ENCODE measurements at regions not wholly inside any gene's neighbourhood (a gene's known extent, or its start where the extent isn't known, plus 50 kb on each side); places are given as distances from the start of the nearest gene placed in this dataset.

DNA sequence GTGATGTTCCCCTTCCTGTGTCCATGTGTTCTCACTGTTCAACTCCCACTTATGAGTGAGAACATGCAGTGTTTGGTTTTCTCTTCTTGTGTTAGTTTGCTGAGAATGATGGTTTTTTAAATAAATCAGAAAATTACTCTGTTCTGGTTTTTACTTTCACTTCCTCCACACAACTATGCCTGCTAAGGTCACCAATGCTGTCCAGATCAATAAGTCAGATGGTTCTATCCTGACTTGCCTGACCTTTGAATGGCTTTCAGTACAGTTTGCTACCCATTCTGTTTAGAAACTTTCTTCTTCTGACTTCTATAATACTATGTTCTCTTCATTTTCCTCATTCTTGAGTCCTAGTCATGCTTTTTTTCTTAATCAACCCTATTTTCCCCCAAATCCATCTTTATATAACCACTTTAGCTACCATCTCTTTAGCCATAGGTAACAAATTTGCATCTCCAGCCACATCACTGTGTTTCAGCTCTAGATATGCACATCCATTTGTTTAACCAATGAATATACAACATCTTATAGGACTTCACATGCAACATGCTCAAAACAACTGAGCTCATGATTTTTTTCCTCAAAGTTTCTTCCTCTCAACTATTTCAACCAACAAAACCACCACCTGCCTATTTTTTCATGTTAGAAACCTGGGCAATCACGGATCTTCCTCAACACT lies 58.8 kb upstream of the SLC38A11 start:
- TF ChIP-seq, protein P1, sequence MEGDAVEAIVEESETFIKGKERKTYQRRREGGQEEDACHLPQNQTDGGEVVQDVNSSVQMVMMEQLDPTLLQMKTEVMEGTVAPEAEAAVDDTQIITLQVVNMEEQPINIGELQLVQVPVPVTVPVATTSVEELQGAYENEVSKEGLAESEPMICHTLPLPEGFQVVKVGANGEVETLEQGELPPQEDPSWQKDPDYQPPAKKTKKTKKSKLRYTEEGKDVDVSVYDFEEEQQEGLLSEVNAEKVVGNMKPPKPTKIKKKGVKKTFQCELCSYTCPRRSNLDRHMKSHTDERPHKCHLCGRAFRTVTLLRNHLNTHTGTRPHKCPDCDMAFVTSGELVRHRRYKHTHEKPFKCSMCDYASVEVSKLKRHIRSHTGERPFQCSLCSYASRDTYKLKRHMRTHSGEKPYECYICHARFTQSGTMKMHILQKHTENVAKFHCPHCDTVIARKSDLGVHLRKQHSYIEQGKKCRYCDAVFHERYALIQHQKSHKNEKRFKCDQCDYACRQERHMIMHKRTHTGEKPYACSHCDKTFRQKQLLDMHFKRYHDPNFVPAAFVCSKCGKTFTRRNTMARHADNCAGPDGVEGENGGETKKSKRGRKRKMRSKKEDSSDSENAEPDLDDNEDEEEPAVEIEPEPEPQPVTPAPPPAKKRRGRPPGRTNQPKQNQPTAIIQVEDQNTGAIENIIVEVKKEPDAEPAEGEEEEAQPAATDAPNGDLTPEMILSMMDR (conservative IDR thresholded peaks at IDR 0.05; ENCODE audit: low read depth, low read length) = no peak
- no peak overlapping the region for H3K4me3 ChIP-seq (ENCODE audit: low read length)
- no peak for DNase-seq (ENCODE audit: low read depth)

DNA sequence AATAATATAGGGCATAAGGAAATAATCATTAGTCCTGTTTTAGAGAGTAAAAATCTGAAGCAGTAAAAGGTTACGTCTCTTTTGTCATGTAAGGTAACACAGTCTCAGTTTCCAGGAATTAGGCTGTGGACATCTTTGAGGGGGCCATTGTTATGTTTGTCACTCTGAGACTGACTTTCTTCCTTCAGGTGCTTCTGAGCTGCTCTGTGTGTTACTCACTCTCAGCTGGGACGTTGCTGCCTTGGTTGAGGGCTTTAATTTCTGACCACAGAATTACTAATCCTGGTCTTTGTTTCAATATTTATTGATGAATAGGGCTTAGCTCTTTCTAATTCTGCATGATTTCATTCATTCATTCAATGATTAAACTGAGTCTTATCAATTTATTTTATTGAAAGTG lies 55.9 kb upstream of the SLC38A11 start:
- no peak for DNase-seq (ENCODE audit: low read depth)
- TF ChIP-seq, protein P1 (conservative IDR thresholded peaks at IDR 0.05; ENCODE audit: low read depth, low read length) = no peak
- no peak overlapping the region for H3K4me3 ChIP-seq (ENCODE audit: low read length)

DNA sequence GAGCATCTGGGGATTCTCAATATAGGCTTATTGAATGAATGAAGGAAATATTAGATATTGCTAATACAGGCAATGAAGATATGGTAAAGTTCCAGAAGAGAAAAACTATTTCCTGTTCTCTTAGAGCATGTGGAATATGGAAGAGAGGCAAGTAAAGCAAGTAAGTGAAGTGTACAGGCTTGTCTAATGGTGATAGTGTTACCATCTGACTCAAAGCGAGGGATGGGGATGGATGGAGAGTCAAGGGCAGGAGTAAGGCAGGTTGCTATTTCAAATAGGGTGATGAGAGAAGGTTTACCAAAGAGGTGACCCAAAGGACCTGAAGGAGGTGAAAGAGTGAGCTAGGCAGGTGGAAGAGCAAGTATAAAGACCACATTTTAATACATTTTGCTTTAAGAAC lies 55.2 kb upstream of the SLC38A11 start:
- no peak overlapping the region for H3K4me3 ChIP-seq (ENCODE audit: low read length)
- TF ChIP-seq, protein P1 (conservative IDR thresholded peaks at IDR 0.05; ENCODE audit: low read depth, low read length) = no peak
- no peak for DNase-seq (ENCODE audit: low read depth)

DNA sequence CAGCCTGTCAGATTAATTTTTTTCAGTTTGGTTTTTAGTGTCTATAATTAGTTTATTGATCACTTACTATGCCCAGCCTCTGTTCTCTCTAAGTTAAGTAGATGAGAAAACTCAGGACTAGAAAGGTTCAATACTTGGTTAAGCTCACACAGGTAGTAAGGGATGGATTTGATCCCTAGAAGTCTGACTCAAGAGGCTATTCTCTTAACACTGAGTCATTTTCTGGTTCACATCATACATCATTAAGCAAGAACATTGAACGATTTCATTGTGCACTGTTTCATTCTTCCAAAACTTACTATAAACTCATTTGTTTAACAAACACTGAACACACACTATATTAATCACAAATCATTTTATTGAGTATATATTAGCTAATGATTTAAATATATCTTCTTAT lies 54.1 kb upstream of the SLC38A11 start:
- H3K4me3 ChIP-seq (ENCODE audit: low read length) = no peak overlapping the region
- DNase-seq (ENCODE audit: low read depth) = no peak
- TF ChIP-seq, protein P1 (conservative IDR thresholded peaks at IDR 0.05; ENCODE audit: low read depth, low read length) = no peak

DNA sequence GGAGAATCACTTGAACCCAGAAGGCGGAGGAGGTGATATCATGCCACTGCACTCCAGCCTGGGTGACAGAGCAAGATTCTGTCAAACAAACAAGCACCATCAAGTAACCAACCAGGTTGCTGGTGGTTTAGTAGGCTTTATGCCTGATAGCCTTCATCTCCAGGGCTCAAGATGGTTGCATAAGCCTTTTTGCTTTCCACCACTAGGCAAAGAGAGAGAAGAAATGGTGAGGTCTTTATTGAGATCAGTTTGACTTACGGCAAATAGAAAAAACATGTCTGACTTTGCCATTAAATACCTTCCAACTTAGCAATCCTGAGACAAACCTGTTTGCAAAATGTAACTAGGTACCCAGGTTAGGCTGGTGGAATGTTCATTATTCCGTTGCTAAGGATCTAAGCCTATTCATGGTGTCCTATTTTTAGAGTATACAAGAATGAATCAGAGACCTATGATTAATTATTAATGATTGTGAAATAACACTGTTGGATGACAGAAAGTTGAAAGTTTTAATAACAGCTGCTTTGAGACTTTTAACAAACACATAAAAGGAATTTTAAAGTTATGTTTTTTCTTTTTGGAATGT lies 53.5 kb upstream of the SLC38A11 start:
- TF ChIP-seq, protein P1 (conservative IDR thresholded peaks at IDR 0.05; ENCODE audit: low read depth, low read length) = no peak
- peak; percentile 91 for DNase-seq (ENCODE audit: low read depth)
- no peak overlapping the region for H3K4me3 ChIP-seq (ENCODE audit: low read length)

DNA sequence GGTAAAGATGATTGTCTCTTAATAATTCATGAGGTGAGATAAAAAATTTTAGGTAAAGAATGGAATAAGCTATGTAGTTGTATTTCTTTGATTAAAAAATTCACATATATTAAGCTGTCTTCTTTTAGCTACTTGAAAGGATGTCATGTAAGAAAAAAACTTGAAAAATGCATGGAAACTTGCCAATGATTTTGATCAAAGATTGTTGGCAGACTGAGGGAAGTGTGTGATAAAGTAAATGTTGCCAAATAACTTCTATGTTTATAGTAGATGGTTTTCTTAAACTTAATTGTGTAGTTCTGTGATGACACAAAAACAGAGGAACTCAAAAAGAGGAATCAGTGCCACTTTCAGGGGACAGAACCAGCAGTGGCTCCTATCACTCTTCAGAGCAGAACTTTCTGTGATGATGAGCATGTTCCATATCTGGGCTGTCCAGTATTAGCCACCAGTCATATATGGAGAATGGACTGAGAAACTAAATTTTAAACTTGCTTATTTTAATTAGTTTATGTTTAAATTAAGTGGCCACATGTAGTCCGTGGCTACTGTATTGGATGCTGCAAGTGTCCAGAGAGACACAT lies 51.9 kb upstream of the SLC38A11 start:
- TF ChIP-seq, protein P1 (conservative IDR thresholded peaks at IDR 0.05; ENCODE audit: low read depth, low read length) = no peak

More for the DNA sequence above, 51.9 kb upstream of the SLC38A11 start:
- peak; percentile 72 for DNase-seq (ENCODE audit: low read depth)
- H3K4me3 ChIP-seq (ENCODE audit: low read length) = no peak overlapping the region
